ENCODE measurements at regions not wholly inside any gene's neighbourhood (a gene's known extent, or its start where the extent isn't known, plus 50 kb on each side); places are given as distances from the start of the nearest gene placed in this dataset.

DNA sequence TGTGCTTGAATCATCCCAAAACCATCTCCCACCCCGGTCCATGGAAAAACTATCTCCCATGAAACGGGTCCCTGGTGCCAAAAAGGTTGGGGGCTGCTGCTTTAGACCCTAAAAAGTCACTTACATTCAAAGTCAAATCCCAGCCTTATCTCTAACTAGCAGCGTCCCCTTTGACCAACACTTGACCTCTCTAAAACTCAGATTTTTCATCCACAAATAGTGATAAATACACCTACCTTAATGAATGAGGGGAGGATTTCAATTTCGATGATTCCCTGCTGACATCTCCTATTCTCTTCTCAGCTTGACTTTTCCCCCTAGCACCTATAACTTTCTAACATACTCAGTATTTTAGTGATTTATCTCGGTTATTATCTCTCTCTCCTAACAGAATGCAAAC lies 137.3 kb downstream of the BTG1 start:
- Histone ChIP-seq H3K4me3 (no peak overlapping the region), H3K27ac (no peak overlapping the region), H3K27me3 (ENCODE audit: low read depth) (no peaks in the 10 kb centered on the region), H3K9me3 (no peaks in the 10 kb centered on the region), H3K36me3 (no peaks in the 10 kb centered on the region), H3K4me1 (no peaks in the 10 kb centered on the region)
- intact Hi-C loops (cut with DNase I) = no loop called here
- DNase-seq (no peak), ATAC-seq (no peak)
- TF ChIP-seq, protein P1, sequence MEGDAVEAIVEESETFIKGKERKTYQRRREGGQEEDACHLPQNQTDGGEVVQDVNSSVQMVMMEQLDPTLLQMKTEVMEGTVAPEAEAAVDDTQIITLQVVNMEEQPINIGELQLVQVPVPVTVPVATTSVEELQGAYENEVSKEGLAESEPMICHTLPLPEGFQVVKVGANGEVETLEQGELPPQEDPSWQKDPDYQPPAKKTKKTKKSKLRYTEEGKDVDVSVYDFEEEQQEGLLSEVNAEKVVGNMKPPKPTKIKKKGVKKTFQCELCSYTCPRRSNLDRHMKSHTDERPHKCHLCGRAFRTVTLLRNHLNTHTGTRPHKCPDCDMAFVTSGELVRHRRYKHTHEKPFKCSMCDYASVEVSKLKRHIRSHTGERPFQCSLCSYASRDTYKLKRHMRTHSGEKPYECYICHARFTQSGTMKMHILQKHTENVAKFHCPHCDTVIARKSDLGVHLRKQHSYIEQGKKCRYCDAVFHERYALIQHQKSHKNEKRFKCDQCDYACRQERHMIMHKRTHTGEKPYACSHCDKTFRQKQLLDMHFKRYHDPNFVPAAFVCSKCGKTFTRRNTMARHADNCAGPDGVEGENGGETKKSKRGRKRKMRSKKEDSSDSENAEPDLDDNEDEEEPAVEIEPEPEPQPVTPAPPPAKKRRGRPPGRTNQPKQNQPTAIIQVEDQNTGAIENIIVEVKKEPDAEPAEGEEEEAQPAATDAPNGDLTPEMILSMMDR (IDR thresholded peaks at IDR 0.05) = no peak

DNA sequence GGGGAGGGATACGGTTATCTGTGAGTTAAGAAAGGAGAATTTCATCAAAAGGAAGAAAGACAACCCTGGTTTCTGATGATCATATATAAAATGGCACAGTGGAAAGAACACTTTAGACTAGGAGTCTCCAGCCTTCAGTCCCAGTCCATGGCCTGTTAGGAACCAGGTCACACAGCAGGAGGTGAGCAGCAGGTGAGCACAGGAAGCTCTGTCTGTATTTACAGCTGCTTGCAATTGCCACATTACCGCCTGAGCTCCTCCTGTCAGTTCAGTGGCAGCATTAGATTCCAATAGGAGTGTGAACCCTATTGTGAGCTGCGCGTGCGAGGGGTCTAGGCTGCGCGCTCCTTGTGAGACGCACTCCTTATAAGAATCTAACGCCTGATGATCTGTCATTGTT lies 137.9 kb downstream of the BTG1 start:
- H3K27me3 ChIP-seq (ENCODE audit: low read depth) = no peaks in the 10 kb centered on the region
- no peaks in the 10 kb centered on the region for H3K4me1 ChIP-seq
- ATAC-seq = no peak
- H3K36me3 ChIP-seq = no peaks in the 10 kb centered on the region
- H3K9me3 ChIP-seq = no peaks in the 10 kb centered on the region
- no peak for DNase-seq
- H3K4me3 ChIP-seq = no peak overlapping the region
- intact Hi-C loops (cut with DNase I) = no loop called here
- H3K27ac ChIP-seq = no peak overlapping the region
- TF ChIP-seq, protein P1 (IDR thresholded peaks at IDR 0.05) = no peak

DNA sequence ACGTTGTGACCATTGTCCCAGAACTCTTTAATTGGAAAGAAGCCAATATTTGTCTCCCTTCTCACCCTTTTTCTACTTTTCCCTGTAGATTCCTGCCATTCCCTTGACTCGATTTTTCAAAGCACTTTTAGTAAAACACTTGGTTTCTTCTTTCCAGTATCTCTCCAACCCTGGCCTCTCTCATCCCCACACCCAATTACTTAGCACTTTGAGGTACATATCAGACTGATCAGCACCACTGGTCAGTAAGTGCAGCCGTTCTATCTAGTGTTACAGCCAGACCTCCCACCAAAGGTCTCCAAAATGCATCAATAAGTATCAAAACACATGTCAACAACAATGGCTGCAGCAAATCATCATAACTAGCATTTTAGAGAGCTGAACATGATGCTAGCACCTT lies 141.9 kb downstream of the BTG1 start:
- TF ChIP-seq, protein P1 (IDR thresholded peaks at IDR 0.05) = no peak
- intact Hi-C loops (cut with DNase I) = no loop called here
- no peak for ATAC-seq
- DNase-seq = no peak
- Histone ChIP-seq H3K36me3 (no peaks in the 10 kb centered on the region), H3K4me3 (no peak overlapping the region), H3K4me1 (peaks cover 7% of the 10 kb centered on the region), H3K9me3 (no peaks in the 10 kb centered on the region), H3K27ac (no peak overlapping the region), H3K27me3 (ENCODE audit: low read depth) (no peaks in the 10 kb centered on the region)

DNA sequence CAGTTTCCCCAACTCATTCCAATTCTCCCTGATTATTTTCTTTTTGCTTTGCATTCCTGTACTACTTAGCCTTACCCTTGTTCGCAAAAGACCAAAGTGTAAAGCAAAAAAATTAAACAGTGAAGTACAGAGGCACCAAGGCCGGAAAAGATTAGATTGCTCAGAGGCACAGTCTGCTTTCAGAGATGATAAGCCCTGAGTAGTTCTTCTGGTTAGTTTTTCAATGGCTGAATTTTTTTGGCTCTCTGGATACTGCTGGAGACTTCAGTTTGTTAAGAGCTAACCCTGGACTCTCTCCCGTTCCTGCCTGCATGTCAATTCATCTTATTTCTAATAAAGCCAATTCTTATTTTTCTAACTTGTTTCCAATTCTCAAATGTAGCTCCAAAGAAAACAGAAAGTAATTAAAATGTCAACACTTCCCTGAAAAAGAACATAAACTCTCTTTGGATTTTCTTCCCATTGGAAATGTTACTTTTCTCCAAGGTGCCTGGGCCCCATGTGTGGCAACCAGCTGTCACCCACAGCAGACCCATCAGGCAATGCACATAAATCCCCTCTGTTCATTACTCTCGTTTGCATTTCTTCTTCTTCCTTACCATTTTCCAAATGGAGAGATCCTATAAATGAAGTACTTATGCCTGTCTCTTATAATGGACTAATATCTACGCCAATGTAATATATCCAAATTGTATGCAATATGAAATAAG lies 142.8 kb downstream of the BTG1 start:
- Histone ChIP-seq H3K4me3 (no peak overlapping the region), H3K9me3 (no peaks in the 10 kb centered on the region), H3K36me3 (no peaks in the 10 kb centered on the region), H3K4me1 (peaks cover 7% of the 10 kb centered on the region), H3K27me3 (ENCODE audit: low read depth) (no peaks in the 10 kb centered on the region), H3K27ac (no peak overlapping the region)
- TF ChIP-seq, protein P1 (IDR thresholded peaks at IDR 0.05) = no peak
- ATAC-seq (peak in 1 of 2 donors; percentile 41), DNase-seq (no peak)
- intact Hi-C loops (cut with DNase I) = no loop called here

DNA sequence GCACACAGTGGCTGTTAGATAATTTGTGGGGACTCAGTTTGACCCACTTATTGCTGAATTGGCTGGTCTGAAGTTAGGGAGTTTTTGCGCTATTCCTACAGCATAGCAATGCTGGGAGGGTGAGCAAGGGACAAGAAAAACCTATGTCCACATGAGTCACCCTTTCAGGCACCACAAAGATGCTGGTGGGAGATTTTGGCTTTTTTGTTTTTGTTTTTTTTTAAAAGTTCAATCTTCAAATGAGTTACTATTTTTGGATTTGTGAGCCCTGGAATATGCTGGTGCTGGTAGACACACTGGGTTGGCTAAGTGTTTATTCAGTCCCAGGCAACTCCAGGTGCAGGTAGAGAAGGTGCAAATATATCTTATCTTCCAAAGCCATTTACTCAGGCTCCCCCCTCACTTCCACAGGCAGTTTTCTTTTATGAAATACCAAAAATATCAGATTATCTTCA lies 143.4 kb downstream of the BTG1 start:
- intact Hi-C loops (cut with DNase I) = no loop called here
- no peak for ATAC-seq
- Histone ChIP-seq H3K4me3 (no peak overlapping the region), H3K9me3 (no peaks in the 10 kb centered on the region), H3K27ac (no peak overlapping the region), H3K36me3 (no peaks in the 10 kb centered on the region), H3K4me1 (peaks cover 7% of the 10 kb centered on the region), H3K27me3 (ENCODE audit: low read depth) (no peaks in the 10 kb centered on the region)
- TF ChIP-seq, protein P1 (IDR thresholded peaks at IDR 0.05) = no peak
- DNase-seq = no peak

Measured in lower lobe of right lung (tissue), 2 donors.